ENCODE measurements at regions not wholly inside any gene's neighbourhood (a gene's known extent, or its start where the extent isn't known, plus 50 kb on each side); places are given as distances from the start of the nearest gene placed in this dataset.
"Not testable (repeated sequence)": the region's sequence is repeated elsewhere in the genome, so short reads cannot be mapped to it uniquely, and the experiment has no call there.

DNA sequence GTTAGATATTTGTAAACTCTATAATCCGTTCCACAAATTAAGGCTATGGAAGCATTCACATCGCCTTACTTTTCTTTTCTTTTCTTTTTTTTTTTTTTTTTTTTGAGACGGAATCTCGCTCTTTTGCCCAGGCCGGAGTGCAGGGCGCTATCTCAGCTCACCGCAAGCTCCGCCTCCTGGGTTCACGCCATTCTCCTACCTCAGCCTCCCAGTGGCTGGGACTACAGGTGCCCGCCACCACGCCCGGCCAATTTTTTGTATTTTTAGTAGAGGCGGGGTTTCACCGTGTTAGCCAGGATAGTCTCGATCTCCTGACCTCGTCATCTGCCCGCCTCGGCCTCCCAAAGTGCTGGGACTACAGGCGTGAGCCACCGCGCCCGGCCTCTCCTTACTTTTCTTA lies 104.1 kb upstream of the SLC27A6 start:
- not testable (repeated sequence) for H3K9ac ChIP-seq (ENCODE audit: low read depth, low read length); H3K36me3 ChIP-seq (ENCODE audit: insufficient read depth, low read depth, low read length); H3K4me1 ChIP-seq (ENCODE audit: insufficient read depth, low read length); H3K4me3 ChIP-seq (ENCODE audit: low read length); H3K27ac ChIP-seq (ENCODE audit: low read length); H3K27me3 ChIP-seq (ENCODE audit: insufficient read depth, low read length); H3K9me3 ChIP-seq (ENCODE audit: insufficient read depth, low read depth, low read length)

DNA sequence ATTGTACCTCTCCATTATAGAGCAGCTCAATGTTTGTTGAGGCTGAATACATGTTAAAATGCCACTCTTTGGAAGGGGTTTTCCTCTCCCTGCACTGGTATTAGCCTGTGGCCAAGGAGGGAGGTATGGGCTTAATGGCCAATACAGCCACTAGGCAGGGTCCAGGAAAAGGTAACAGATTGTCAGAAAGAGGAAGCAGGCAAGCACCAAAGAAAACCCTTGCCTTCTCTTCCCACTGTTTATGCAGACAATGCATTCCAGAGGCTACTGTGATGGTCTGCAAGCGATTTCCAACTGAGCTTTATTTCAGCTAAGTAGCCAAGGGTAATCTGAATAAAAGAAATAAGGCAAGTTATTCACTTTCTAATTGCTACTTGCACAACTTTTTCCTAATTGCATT lies 95.3 kb upstream of the SLC27A6 start:
- H3K9ac ChIP-seq (ENCODE audit: low read depth, low read length): no peak overlapping the region
- no peaks in the 10 kb centered on the region for H3K9me3 ChIP-seq (ENCODE audit: insufficient read depth, low read depth, low read length)
- peaks cover 13% of the 10 kb centered on the region; the same call in 1 of the 2 replicates for H3K4me1 ChIP-seq (ENCODE audit: insufficient read depth, low read length)
- no peak overlapping the region for H3K27ac ChIP-seq (ENCODE audit: low read length)
- no peaks in the 10 kb centered on the region for H3K27me3 ChIP-seq (ENCODE audit: insufficient read depth, low read length)
- H3K4me3 ChIP-seq (ENCODE audit: low read length): no peak overlapping the region
- H3K36me3 ChIP-seq (ENCODE audit: insufficient read depth, low read depth, low read length): no peaks in the 10 kb centered on the region

DNA sequence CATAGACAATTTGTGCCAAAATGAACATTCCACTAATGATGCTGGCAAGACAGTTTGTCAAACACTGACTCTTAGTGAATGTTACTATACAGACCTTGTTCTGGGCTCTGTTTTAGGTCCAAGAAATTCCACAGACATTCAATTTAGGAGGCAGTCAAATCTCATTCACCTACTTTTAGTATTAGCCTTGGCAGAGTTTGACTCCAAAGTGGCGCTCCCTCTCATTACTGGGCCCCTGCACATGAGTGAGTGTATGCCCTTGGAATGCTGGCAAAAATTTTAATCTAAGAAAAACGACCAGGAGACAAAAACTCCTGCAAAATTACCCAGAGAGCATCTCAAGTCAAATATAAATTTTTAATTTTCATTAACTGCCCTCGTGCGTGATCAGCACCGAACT lies 94.9 kb upstream of the SLC27A6 start:
- Histone ChIP-seq H3K9ac (ENCODE audit: low read depth, low read length) (no peak overlapping the region), H3K27ac (ENCODE audit: low read length) (no peak overlapping the region), H3K9me3 (ENCODE audit: insufficient read depth, low read depth, low read length) (no peaks in the 10 kb centered on the region), H3K27me3 (ENCODE audit: insufficient read depth, low read length) (no peaks in the 10 kb centered on the region), H3K4me1 (ENCODE audit: insufficient read depth, low read length) (peaks cover 13% of the 10 kb centered on the region; the same call in 1 of the 2 replicates), H3K36me3 (ENCODE audit: insufficient read depth, low read depth, low read length) (no peaks in the 10 kb centered on the region), H3K4me3 (ENCODE audit: low read length) (no peak overlapping the region)

DNA sequence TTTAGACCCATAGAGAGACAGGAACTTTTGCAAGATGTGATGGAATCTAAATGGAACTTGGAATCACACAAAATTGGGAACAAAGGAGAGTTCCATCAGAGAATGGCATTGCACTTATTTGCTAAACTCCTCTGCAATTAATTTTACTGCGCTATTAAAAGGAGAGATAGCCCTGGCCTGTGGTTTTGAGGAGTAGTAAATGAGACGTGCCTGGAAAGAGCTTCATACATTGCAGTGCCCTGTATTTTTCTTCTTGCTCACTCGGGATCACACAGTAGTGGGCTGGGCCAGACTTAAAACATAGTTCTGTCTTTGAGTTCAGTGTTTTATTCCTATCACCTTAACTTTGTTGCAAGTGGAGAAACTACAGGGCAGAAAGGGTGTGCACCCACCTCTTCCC lies 94.4 kb upstream of the SLC27A6 start:
- Histone ChIP-seq H3K4me1 (ENCODE audit: insufficient read depth, low read length) (peaks cover 13% of the 10 kb centered on the region; the same call in 1 of the 2 replicates), H3K9me3 (ENCODE audit: insufficient read depth, low read depth, low read length) (no peaks in the 10 kb centered on the region), H3K9ac (ENCODE audit: low read depth, low read length) (no peak overlapping the region), H3K36me3 (ENCODE audit: insufficient read depth, low read depth, low read length) (no peaks in the 10 kb centered on the region), H3K27me3 (ENCODE audit: insufficient read depth, low read length) (no peaks in the 10 kb centered on the region), H3K27ac (ENCODE audit: low read length) (no peak overlapping the region), H3K4me3 (ENCODE audit: low read length) (no peak overlapping the region)

DNA sequence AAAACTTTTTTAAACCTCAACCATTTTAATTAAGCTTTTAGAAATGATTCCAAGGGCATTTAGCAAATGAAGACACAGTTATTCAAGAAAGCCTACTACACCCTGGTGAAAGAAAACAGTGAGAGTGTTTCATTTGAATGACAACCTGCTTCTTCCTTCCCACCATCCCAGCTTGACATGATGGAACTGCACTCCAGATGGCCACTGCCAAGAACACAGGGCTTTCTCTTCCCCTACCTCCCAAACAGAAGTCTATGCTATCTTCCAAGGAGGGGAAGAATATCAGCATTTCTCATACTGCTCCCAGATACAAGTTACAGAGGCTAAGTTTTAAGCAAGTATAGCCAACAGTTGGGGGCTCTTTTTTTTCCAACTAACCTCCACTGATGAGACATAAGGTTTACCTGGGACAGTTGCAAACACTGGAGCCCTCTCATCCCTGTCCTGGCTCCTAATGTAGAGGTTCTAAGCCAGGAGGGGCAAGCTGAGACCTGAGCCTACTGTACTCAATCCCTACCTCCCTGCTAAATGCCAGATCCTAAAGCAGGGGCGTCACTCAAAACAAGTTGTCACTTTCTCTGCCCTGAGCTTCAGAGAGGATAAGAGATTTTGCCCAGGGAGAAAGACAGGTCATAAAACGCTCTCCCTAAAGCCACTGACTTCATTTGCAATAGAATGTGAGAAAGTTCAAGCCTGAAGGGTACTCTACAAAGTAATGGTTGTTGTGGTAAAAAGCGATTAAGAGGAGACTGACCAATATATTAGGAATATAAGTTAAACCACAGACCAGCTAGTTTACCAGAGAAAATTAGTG lies 88.5 kb upstream of the SLC27A6 start:
- Histone ChIP-seq H3K36me3 (ENCODE audit: insufficient read depth, low read depth, low read length) (no peaks in the 10 kb centered on the region), H3K27me3 (ENCODE audit: insufficient read depth, low read length) (no peaks in the 10 kb centered on the region), H3K9ac (ENCODE audit: low read depth, low read length) (no peak overlapping the region), H3K4me3 (ENCODE audit: low read length) (no peak overlapping the region), H3K9me3 (ENCODE audit: insufficient read depth, low read depth, low read length) (no peaks in the 10 kb centered on the region), H3K4me1 (ENCODE audit: insufficient read depth, low read length) (peaks cover 11% of the 10 kb centered on the region; the same call in 1 of the 2 replicates), H3K27ac (ENCODE audit: low read length) (no peak overlapping the region)

DNA sequence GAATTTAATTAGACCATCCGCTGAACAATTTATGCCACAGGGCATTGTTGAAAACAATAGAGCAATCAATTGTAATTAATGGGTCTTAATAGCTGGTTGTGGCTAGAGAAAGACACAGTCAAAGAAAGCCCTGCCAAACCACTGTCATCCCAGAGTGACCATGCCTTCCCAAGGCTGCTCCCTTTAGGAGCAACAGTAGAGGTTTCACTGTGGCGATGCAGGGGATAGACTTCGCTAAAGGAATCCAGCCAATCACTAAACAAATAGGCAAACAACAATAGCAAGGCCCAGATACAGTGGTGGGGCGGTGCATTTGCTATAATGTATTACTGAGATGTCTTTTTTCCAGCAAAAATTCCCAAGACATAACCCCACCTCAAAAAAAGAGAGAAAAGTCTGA lies 87.8 kb upstream of the SLC27A6 start:
- Histone ChIP-seq H3K4me3 (ENCODE audit: low read length) (no peak overlapping the region), H3K27me3 (ENCODE audit: insufficient read depth, low read length) (no peaks in the 10 kb centered on the region), H3K27ac (ENCODE audit: low read length) (no peak overlapping the region), H3K9ac (ENCODE audit: low read depth, low read length) (no peak overlapping the region), H3K9me3 (ENCODE audit: insufficient read depth, low read depth, low read length) (no peaks in the 10 kb centered on the region), H3K4me1 (ENCODE audit: insufficient read depth, low read length) (peaks cover 11% of the 10 kb centered on the region; the same call in 1 of the 2 replicates), H3K36me3 (ENCODE audit: insufficient read depth, low read depth, low read length) (no peaks in the 10 kb centered on the region)

DNA sequence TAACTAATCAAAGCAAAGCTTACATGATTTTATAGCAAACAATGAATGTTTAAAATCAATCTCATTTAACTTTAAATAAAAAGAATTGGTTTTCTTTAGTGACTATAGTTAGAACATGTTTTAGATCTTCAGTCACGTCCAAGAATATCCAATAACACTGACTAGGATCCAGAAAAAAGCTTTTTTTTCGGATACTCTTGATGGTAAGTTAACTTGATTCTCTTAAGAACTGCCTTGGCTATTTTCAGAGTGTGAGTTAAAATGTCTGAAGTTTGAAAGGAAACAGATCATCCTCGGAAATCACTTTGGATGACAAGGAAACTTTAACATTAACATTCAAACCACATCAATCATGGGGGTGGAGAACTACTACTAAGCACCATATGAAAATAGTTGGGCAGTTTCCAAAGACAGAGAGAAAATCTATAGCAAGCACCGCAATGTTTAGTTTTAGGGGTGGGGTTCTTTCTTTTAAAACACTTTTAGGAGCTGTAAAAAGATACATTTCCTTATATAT lies 83.7 kb upstream of the SLC27A6 start:
- Histone ChIP-seq H3K36me3 (ENCODE audit: insufficient read depth, low read depth, low read length) (no peaks in the 10 kb centered on the region), H3K4me1 (ENCODE audit: insufficient read depth, low read length) (peaks cover 9% of the 10 kb centered on the region; the same call in 1 of the 2 replicates), H3K4me3 (ENCODE audit: low read length) (no peak overlapping the region), H3K27ac (ENCODE audit: low read length) (no peak overlapping the region), H3K9me3 (ENCODE audit: insufficient read depth, low read depth, low read length) (no peaks in the 10 kb centered on the region), H3K27me3 (ENCODE audit: insufficient read depth, low read length) (no peaks in the 10 kb centered on the region), H3K9ac (ENCODE audit: low read depth, low read length) (no peak overlapping the region)

DNA sequence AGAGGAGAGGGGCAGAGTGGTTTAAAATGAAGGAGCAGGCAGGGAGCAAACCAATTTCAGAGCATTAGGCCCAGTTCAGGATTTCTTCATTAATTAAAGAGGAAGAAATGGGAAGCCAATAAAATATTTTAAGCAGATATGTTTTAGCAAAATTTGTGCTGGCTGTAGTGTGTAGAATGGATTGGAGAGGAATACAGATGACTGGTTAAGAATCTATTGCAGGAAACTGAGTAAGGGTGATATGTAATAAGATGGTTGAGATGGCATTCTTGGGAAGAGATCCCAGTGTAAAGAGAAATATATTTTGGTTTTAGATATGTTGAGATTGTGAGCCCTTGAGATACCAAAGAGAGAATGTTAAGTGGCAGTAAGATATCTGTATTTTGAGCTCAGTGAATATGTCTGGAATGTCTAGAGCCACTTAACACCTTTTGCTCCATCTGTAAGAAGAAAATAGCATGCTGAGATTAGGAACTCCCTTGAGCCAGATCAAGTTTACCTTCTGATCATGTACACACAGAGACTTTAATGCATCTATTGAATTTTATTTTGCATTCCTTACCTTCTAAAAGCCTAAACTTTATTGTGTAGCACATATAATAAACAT lies 79.5 kb upstream of the SLC27A6 start:
- Histone ChIP-seq H3K36me3 (ENCODE audit: insufficient read depth, low read depth, low read length) (no peaks in the 10 kb centered on the region), H3K4me1 (ENCODE audit: insufficient read depth, low read length) (no peaks in the 10 kb centered on the region), H3K9ac (ENCODE audit: low read depth, low read length) (no peak overlapping the region), H3K27ac (ENCODE audit: low read length) (no peak overlapping the region), H3K27me3 (ENCODE audit: insufficient read depth, low read length) (no peaks in the 10 kb centered on the region), H3K9me3 (ENCODE audit: insufficient read depth, low read depth, low read length) (no peaks in the 10 kb centered on the region), H3K4me3 (ENCODE audit: low read length) (no peak overlapping the region)

DNA sequence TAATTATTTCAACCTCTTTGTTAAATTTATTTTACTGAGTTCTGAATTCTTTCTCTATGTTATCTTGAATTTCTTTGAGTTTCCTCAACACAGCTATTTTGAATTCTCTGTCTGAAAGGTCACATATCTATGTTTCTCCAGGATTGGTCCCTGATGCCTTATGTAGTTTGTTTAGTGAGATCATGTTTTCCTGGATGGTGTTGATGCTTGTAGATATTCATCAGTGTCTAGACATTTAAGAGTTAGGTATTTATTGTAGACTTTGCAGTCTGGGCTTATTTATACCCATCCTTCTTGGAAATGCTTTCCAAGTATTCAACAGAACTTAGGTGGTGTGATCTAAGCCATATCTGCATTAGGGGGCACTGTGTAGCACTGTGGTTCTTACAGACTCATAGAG lies 70.2 kb upstream of the SLC27A6 start:
- Histone ChIP-seq H3K27ac (ENCODE audit: low read length) (no peak overlapping the region), H3K27me3 (ENCODE audit: insufficient read depth, low read length) (no peaks in the 10 kb centered on the region), H3K36me3 (ENCODE audit: insufficient read depth, low read depth, low read length) (no peaks in the 10 kb centered on the region), H3K4me3 (ENCODE audit: low read length) (no peak overlapping the region), H3K9ac (ENCODE audit: low read depth, low read length) (no peak overlapping the region), H3K4me1 (ENCODE audit: insufficient read depth, low read length) (no peaks in the 10 kb centered on the region), H3K9me3 (ENCODE audit: insufficient read depth, low read depth, low read length) (no peaks in the 10 kb centered on the region)

DNA sequence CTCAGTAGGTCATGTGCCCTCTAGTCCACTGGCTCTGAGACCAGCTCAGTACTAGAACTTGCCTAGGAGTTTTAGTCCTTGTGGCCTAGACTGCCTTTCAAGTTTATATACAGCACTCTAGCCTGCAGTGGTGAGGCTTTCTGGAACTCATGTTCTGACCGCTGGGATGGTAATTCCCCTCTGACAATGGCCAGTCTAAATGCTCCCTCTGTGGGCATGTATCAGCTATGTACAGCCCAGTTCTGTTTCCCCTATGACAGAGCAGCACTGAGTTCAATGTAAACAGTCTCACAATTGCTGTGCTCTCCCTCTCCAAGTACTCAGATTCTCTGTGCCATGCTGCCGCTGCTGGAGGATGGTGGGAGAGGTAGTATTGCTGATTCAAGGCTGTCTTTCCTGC lies 68.6 kb upstream of the SLC27A6 start:
- no peaks in the 10 kb centered on the region for H3K36me3 ChIP-seq (ENCODE audit: insufficient read depth, low read depth, low read length)
- H3K4me1 ChIP-seq (ENCODE audit: insufficient read depth, low read length): no peaks in the 10 kb centered on the region
- no peak overlapping the region for H3K4me3 ChIP-seq (ENCODE audit: low read length)
- H3K9ac ChIP-seq (ENCODE audit: low read depth, low read length): no peak overlapping the region
- no peaks in the 10 kb centered on the region for H3K27me3 ChIP-seq (ENCODE audit: insufficient read depth, low read length)
- no peak overlapping the region for H3K27ac ChIP-seq (ENCODE audit: low read length)
- H3K9me3 ChIP-seq (ENCODE audit: insufficient read depth, low read depth, low read length): no peaks in the 10 kb centered on the region

DNA sequence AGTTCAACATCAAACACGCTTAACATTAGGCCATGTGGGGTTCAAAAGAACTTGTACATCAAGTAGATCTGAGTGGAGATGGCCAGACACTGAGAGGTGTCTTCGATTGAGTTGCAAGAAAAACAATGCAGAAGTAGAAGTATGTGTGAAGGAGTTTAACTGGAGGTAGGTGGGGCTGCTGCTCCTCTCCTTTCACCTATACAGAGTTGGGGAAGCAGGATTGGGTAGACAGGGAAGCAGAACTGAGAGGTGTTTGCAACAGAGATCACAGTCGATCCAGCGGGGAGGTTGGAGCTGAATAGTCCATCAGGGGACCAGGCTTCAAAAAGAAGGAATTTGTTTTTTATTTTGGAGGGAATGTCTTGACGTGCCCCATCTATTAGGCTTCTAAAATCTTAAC lies 61.7 kb upstream of the SLC27A6 start:
- H3K36me3 ChIP-seq (ENCODE audit: insufficient read depth, low read depth, low read length): no peaks in the 10 kb centered on the region
- H3K9ac ChIP-seq (ENCODE audit: low read depth, low read length): no peak overlapping the region
- no peaks in the 10 kb centered on the region for H3K4me1 ChIP-seq (ENCODE audit: insufficient read depth, low read length)
- H3K4me3 ChIP-seq (ENCODE audit: low read length): no peak overlapping the region
- no peak overlapping the region for H3K27ac ChIP-seq (ENCODE audit: low read length)
- H3K27me3 ChIP-seq (ENCODE audit: insufficient read depth, low read length): no peaks in the 10 kb centered on the region
- no peaks in the 10 kb centered on the region for H3K9me3 ChIP-seq (ENCODE audit: insufficient read depth, low read depth, low read length)
